Muscle of leg (tissue), 3 donors: ENCODE measurements at regions not wholly inside any gene's neighbourhood (a gene's known extent, or its start where the extent isn't known, plus 50 kb on each side); places are given as distances from the start of the nearest gene placed in this dataset.

Experiments used
- DNase-seq: peaks from one replicate; pipeline ENCODE4 v3.0.0; 2013
- H3K27ac ChIP-seq: one replicate; pipeline ENCODE4 v1.5.1; 2013; ENCODE audit warnings: mild to moderate bottlenecking, low read length, control low read depth
- H3K27me3 ChIP-seq: one replicate; pipeline ENCODE4 v1.6.1; 2013; ENCODE audit warnings: low read length; ENCODE audit not compliant: control insufficient read depth, insufficient read depth
- H3K36me3 ChIP-seq: one replicate; pipeline ENCODE4 v1.6.1; 2013; ENCODE audit warnings: low read length; ENCODE audit not compliant: control insufficient read depth, insufficient read depth
- H3K4me1 ChIP-seq: one replicate; pipeline ENCODE4 v1.6.1; 2013; ENCODE audit warnings: low read length; ENCODE audit not compliant: control insufficient read depth, insufficient read depth
- H3K4me3 ChIP-seq: one replicate; pipeline ENCODE4 v1.5.1; 2013; ENCODE audit warnings: low read length, control low read depth
- H3K9me3 ChIP-seq: replicated peaks from 2 replicates; pipeline ENCODE4 v1.6.1; 2013; ENCODE audit warnings: low read depth, low read length; ENCODE audit not compliant: control insufficient read depth
- WGBS: methylation state at CpG from one replicate; pipeline ENCODE4 v1.1.5; 2013; ENCODE audit warnings: missing lambda C conversion rate; ENCODE audit not compliant: insufficient coverage; 5-methylcytosine and 5-hydroxymethylcytosine counted together

GRCh38 chr4:38354872-38355271 lies 309.1 kb upstream of the KLF3 start:
- peaks cover 4% of the 10 kb centered on the region for H3K9me3 ChIP-seq
- no peak overlapping the region for H3K4me3 ChIP-seq
- WGBS = no CpG with 5 or more reads among the region's 5 CpGs
- no peaks in the 10 kb centered on the region for H3K27me3 ChIP-seq
- no peak overlapping the region for H3K27ac ChIP-seq
- no peak for DNase-seq
- no peaks in the 10 kb centered on the region for H3K36me3 ChIP-seq
- no peaks in the 10 kb centered on the region for H3K4me1 ChIP-seq

GRCh38 chr4:38356686-38357085 lies 307.3 kb upstream of the KLF3 start:
- Histone ChIP-seq H3K36me3 (no peaks in the 10 kb centered on the region), H3K9me3 (peaks cover 4% of the 10 kb centered on the region), H3K27ac (no peak overlapping the region), H3K4me1 (no peaks in the 10 kb centered on the region), H3K4me3 (no peak overlapping the region), H3K27me3 (no peaks in the 10 kb centered on the region)
- DNase-seq = no peak

GRCh38 chr4:38357546-38357945 lies 306.5 kb upstream of the KLF3 start:
- no peaks in the 10 kb centered on the region for H3K4me1 ChIP-seq
- no peaks in the 10 kb centered on the region for H3K36me3 ChIP-seq
- no peak for DNase-seq
- no peak overlapping the region for H3K4me3 ChIP-seq
- no peaks in the 10 kb centered on the region for H3K27me3 ChIP-seq
- H3K9me3 ChIP-seq = peaks cover 4% of the 10 kb centered on the region
- 100% methylated on average over 2 of the region's 6 CpGs for WGBS
- H3K27ac ChIP-seq = no peak overlapping the region

GRCh38 chr4:38359113-38359512 lies 304.9 kb upstream of the KLF3 start:
- Histone ChIP-seq H3K27ac (no peak overlapping the region), H3K4me3 (no peak overlapping the region), H3K36me3 (no peaks in the 10 kb centered on the region), H3K9me3 (peaks cover under 1% of the 10 kb centered on the region), H3K4me1 (no peaks in the 10 kb centered on the region), H3K27me3 (no peaks in the 10 kb centered on the region)
- 100% methylated on average over 2 of the region's 2 CpGs for WGBS
- DNase-seq = no peak

- no peaks in the 10 kb centered on the region for H3K27me3 ChIP-seq
- no CpG with 5 or more reads among the region's 1 CpG for WGBS
- DNase-seq = no peak
- H3K4me3 ChIP-seq = no peak overlapping the region
- no peaks in the 10 kb centered on the region for H3K4me1 ChIP-seq
- no peaks in the 10 kb centered on the region for H3K36me3 ChIP-seq
- H3K27ac ChIP-seq = no peak overlapping the region
- H3K9me3 ChIP-seq = no peaks in the 10 kb centered on the region
Observed at GRCh38 chr4:38360201-38360600, 303.8 kb upstream of the KLF3 start.

GRCh38 chr4:38364383-38364963 lies 299.5 kb upstream of the KLF3 start:
- no peaks in the 10 kb centered on the region for H3K36me3 ChIP-seq
- H3K4me1 ChIP-seq = peaks cover 15% of the 10 kb centered on the region
- H3K27ac ChIP-seq = no peak overlapping the region
- no peak overlapping the region for H3K4me3 ChIP-seq
- no peaks in the 10 kb centered on the region for H3K9me3 ChIP-seq
- DNase-seq = no peak
- no peaks in the 10 kb centered on the region for H3K27me3 ChIP-seq
- 20% methylated on average over 1 of the region's 3 CpGs for WGBS

GRCh38 chr4:38365261-38365660 lies 298.7 kb upstream of the KLF3 start:
- H3K27ac ChIP-seq = no peak overlapping the region
- H3K4me1 ChIP-seq = peaks cover 15% of the 10 kb centered on the region
- H3K27me3 ChIP-seq = no peaks in the 10 kb centered on the region
- WGBS = no CpG with 5 or more reads among the region's 1 CpG
- no peaks in the 10 kb centered on the region for H3K36me3 ChIP-seq
- no peak for DNase-seq
- no peak overlapping the region for H3K4me3 ChIP-seq
- no peaks in the 10 kb centered on the region for H3K9me3 ChIP-seq

GRCh38 chr4:38365748-38366310 lies 298.2 kb upstream of the KLF3 start:
- Histone ChIP-seq H3K4me3 (no peak overlapping the region), H3K4me1 (peaks cover 15% of the 10 kb centered on the region), H3K9me3 (no peaks in the 10 kb centered on the region), H3K27ac (no peak overlapping the region), H3K36me3 (no peaks in the 10 kb centered on the region), H3K27me3 (no peaks in the 10 kb centered on the region)
- DNase-seq = peak; percentile 28
- 64% methylated on average over 6 of the region's 8 CpGs for WGBS

GRCh38 chr4:38366456-38366855 lies 297.5 kb upstream of the KLF3 start:
- Histone ChIP-seq H3K4me3 (no peak overlapping the region), H3K4me1 (peaks cover 15% of the 10 kb centered on the region), H3K27ac (no peak overlapping the region), H3K9me3 (no peaks in the 10 kb centered on the region), H3K27me3 (no peaks in the 10 kb centered on the region), H3K36me3 (no peaks in the 10 kb centered on the region)
- peak; percentile 70 for DNase-seq

GRCh38 chr4:38366997-38367396 lies 297.0 kb upstream of the KLF3 start:
- Histone ChIP-seq H3K9me3 (no peaks in the 10 kb centered on the region), H3K27me3 (no peaks in the 10 kb centered on the region), H3K36me3 (no peaks in the 10 kb centered on the region), H3K27ac (no peak overlapping the region), H3K4me1 (peaks cover 15% of the 10 kb centered on the region), H3K4me3 (no peak overlapping the region)
- peak; percentile 17 for DNase-seq

GRCh38 chr4:38367642-38368174 lies 296.3 kb upstream of the KLF3 start:
- H3K27ac ChIP-seq = no peak overlapping the region
- no peak overlapping the region for H3K4me3 ChIP-seq
- no peaks in the 10 kb centered on the region for H3K27me3 ChIP-seq
- H3K9me3 ChIP-seq = peaks cover 3% of the 10 kb centered on the region
- H3K36me3 ChIP-seq = no peaks in the 10 kb centered on the region
- DNase-seq = peak; percentile 90
- peaks cover 15% of the 10 kb centered on the region for H3K4me1 ChIP-seq
- 40% methylated on average over 1 of the region's 4 CpGs for WGBS
